SK-N-SH (cell line): ENCODE measurements at regions not wholly inside any gene's neighbourhood (a gene's known extent, or its start where the extent isn't known, plus 50 kb on each side); places are given as distances from the start of the nearest gene placed in this dataset.

Experiments used
- CTCF ChIA-PET: fragments of 300-600, 350-600 bp; formaldehyde crosslinking; extraction: SDS; loops from one replicate; lab custom pipeline; 2021; lab: Yijun Ruan, JAX
- POLR2A ChIA-PET: fragments of 350-600 bp; sonication (Branson Sonifier 250); formaldehyde crosslinking; extraction: SDS; loops from one replicate; lab custom pipeline; 2020; ENCODE audit warnings: antibody characterized with exemption, inconsistent platforms; lab: Yijun Ruan, JAX
- DNase-seq: peaks from one replicate; pipeline ENCODE4 v3.0.0; 2012
- H2AFZ ChIP-seq: fragments of 200-600 bp; sonication (generic); 2 replicates; pipeline ENCODE4 v1.8.1; 2016; ENCODE audit warnings: antibody characterized with exemption, mild to moderate bottlenecking, low read depth
- H3F3A ChIP-seq: fragments of 200-600 bp; sonication (generic); replicated peaks from 2 replicates; pipeline ENCODE3; 2016; ENCODE audit warnings: antibody characterized with exemption, mild to moderate bottlenecking; ENCODE audit not compliant: insufficient read depth
- H3K27ac ChIP-seq, 2 experiments: fragments of 200-500 bp in 1 of 2; fragments of 200-600 bp in 1 of 2; sonication (Bioruptor generic) in 1 of 2; sonication (generic), shearing (Covaris generic) in 1 of 2; 2 replicates each; pipeline versions ENCODE4 v1.5.1 to v1.6.1; 2014 to 2016; ENCODE audit warnings: low read depth in 2 of 2, inconsistent platforms in 1 of 2, low read length in 1 of 2, mild to moderate bottlenecking in 1 of 2, mixed read lengths in 1 of 2
- H3K27me3 ChIP-seq: fragments of 200-600 bp; sonication (generic), shearing (Covaris generic); 2 replicates; pipeline ENCODE4 v1.6.1; 2016; ENCODE audit warnings: mixed run types; ENCODE audit not compliant: insufficient read depth
- H3K36me3 ChIP-seq, 2 experiments: fragments of 200-500 bp in 1 of 2; fragments of 200-600 bp in 1 of 2; sonication (Bioruptor generic) in 1 of 2; sonication (generic) in 1 of 2; replicated peaks in 1 of 2; 2 replicates each; pipeline versions ENCODE3 to v1.5.1; 2014 to 2016; ENCODE audit warnings: low read length in 1 of 2, mild to moderate bottlenecking in 1 of 2; ENCODE audit not compliant: insufficient read depth in 2 of 2, control insufficient read depth in 1 of 2
- H3K4me1 ChIP-seq, 2 experiments: fragments of 200-500 bp in 1 of 2; fragments of 200-600 bp in 1 of 2; sonication (Bioruptor generic) in 1 of 2; sonication (generic), shearing (Covaris generic) in 1 of 2; 2 replicates each; pipeline versions ENCODE4 v1.5.1 to v1.6.1; 2014 to 2016; ENCODE audit warnings: low read depth in 1 of 2, low read length in 1 of 2, mixed run types in 1 of 2; ENCODE audit not compliant: insufficient read depth in 2 of 2, control insufficient read depth in 1 of 2
- H3K4me2 ChIP-seq: fragments of 200-600 bp; sonication (generic), shearing (Covaris generic); 2 replicates; pipeline ENCODE4 v1.6.1; 2017; ENCODE audit warnings: mixed run types
- H3K4me3 ChIP-seq, 2 experiments: fragments of 200-500 bp in 1 of 2; fragments of 200-600 bp in 1 of 2; sonication (Bioruptor generic) in 1 of 2; sonication (generic), shearing (Covaris generic) in 1 of 2; 2 replicates each; pipeline versions ENCODE4 v1.5.1 to v1.8.1; 2014 to 2016; ENCODE audit warnings: low read depth in 2 of 2, inconsistent platforms in 1 of 2, low read length in 1 of 2, mild to moderate bottlenecking in 1 of 2, mixed read lengths in 1 of 2, moderate library complexity in 1 of 2
- H3K79me2 ChIP-seq: fragments of 200-600 bp; sonication (generic); 2 replicates; pipeline ENCODE4 v1.8.1; 2017; ENCODE audit warnings: mild to moderate bottlenecking; ENCODE audit not compliant: insufficient read depth
- H3K9ac ChIP-seq: fragments of 200-600 bp; sonication (generic); 2 replicates; pipeline ENCODE4 v1.6.1; 2017; ENCODE audit warnings: mixed run types
- H3K9me2 ChIP-seq: fragments of 200-600 bp; sonication (generic); 2 replicates; pipeline ENCODE4 v1.6.1; 2017; ENCODE audit warnings: mixed run types
- H3K9me3 ChIP-seq: fragments of 200-600 bp; sonication (generic); 2 replicates; pipeline ENCODE4 v1.6.1; 2017; ENCODE audit warnings: mixed run types, mild to moderate bottlenecking, moderate library complexity
- H4K20me1 ChIP-seq: fragments of 200-600 bp; sonication (generic); 2 replicates; pipeline ENCODE4 v1.6.1; 2017; ENCODE audit warnings: mild to moderate bottlenecking, mixed run types; ENCODE audit not compliant: insufficient read depth
- GABPA ChIP-seq: IDR thresholded peaks from 2 replicates; pipeline ENCODE4 v1.4.0; 2012; ENCODE audit warnings: low read depth, mild to moderate bottlenecking
- IRF3 ChIP-seq: fragments of 150-350 bp; IDR thresholded peaks from 2 replicates; pipeline ENCODE4 v1.6.1; 2016; ENCODE audit warnings: mild to moderate bottlenecking, low read depth, low read length
- MAX ChIP-seq: IDR thresholded peaks from 2 replicates; pipeline ENCODE4 v1.4.0; 2012; ENCODE audit warnings: low read depth
- MXI1 ChIP-seq: IDR thresholded peaks from 2 replicates; pipeline ENCODE4 v1.6.1; 2012; ENCODE audit warnings: mild to moderate bottlenecking, low read depth, low read length, improper control_type of control experiment
- NRF1 ChIP-seq: IDR thresholded peaks from 2 replicates; pipeline ENCODE4 v1.6.1; 2012; ENCODE audit warnings: low read depth, mild to moderate bottlenecking, low read length
- PBX3 ChIP-seq: IDR thresholded peaks from 2 replicates; pipeline ENCODE4; 2012
- RAD21 ChIP-seq: IDR thresholded peaks from 2 replicates; pipeline ENCODE4 v1.6.1; 2012; ENCODE audit warnings: mild to moderate bottlenecking, low read length
- RXRA ChIP-seq: IDR thresholded peaks from 2 replicates; pipeline ENCODE4 v1.4.0; 2012; ENCODE audit warnings: low read depth, mild to moderate bottlenecking, borderline replicate concordance
- SIN3A ChIP-seq: IDR thresholded peaks from 2 replicates; pipeline ENCODE4 v1.6.1; 2012; ENCODE audit warnings: low read depth, mild to moderate bottlenecking, low read length, moderate library complexity, borderline replicate concordance
- TAF1 ChIP-seq: IDR thresholded peaks from 2 replicates; pipeline ENCODE4 v1.6.1; 2012; ENCODE audit warnings: low read depth, mild to moderate bottlenecking, low read length, moderate library complexity, borderline replicate concordance
- USF1 ChIP-seq: IDR thresholded peaks from 2 replicates; pipeline ENCODE4 v1.4.0; 2012; ENCODE audit warnings: low read depth, borderline replicate concordance
- USF2 ChIP-seq: fragments of 150-350 bp; IDR thresholded peaks from 2 replicates; pipeline ENCODE4 v1.6.1; 2017; ENCODE audit warnings: antibody characterized with exemption, low read length, low read depth, borderline replicate concordance
- ZBTB33 ChIP-seq: IDR thresholded peaks from 2 replicates; pipeline ENCODE4 v1.4.0; 2012; ENCODE audit warnings: low read depth, borderline replicate concordance
- WGBS: methylation state at CpG from one replicate; pipeline ENCODE4 v1.1.6; 2017; ENCODE audit warnings: low lambda C conversion rate; 5-methylcytosine and 5-hydroxymethylcytosine counted together

- no peak overlapping the region for H3K27ac ChIP-seq
- POLR2A ChIA-PET: no interaction called here
- H3K79me2 ChIP-seq: no peaks in the 10 kb centered on the region
- H2AFZ ChIP-seq: no peak overlapping the region
- no peaks in the 10 kb centered on the region for H4K20me1 ChIP-seq
- no peaks in the 10 kb centered on the region for H3K9me3 ChIP-seq
- CTCF ChIA-PET: no interaction called here
- H3K36me3 ChIP-seq: no peaks in the 10 kb centered on the region
- no peaks in the 10 kb centered on the region for H3K27me3 ChIP-seq
- 9% methylated on average over 8 of the region's 8 CpGs for whole genome bisulfite sequencing
- DNase-seq: no peak
- no peak overlapping the region for H3K4me2 ChIP-seq
- no peak overlapping the region for H3K4me3 ChIP-seq
- H3K9me2 ChIP-seq: no peaks in the 10 kb centered on the region
- no peak overlapping the region for H3K9ac ChIP-seq
- no peaks in the 10 kb centered on the region for H3K4me1 ChIP-seq
- TF ChIP-seq MAX: no peak
- TF ChIP-seq NRF1: no peak
- TF ChIP-seq RAD21: no peak
- no peak for TF ChIP-seq RXRA
- TF ChIP-seq USF2: no peak
- TF ChIP-seq USF1: no peak
- no peak for TF ChIP-seq IRF3
- no peak for TF ChIP-seq ZBTB33
- TF ChIP-seq MXI1: no peak
- no peak for TF ChIP-seq SIN3A
- no peak for TF ChIP-seq TAF1
- no peak for TF ChIP-seq GABPA
- TF ChIP-seq PBX3: no peak
- H3F3A ChIP-seq: no peaks in the 10 kb centered on the region
Observed at GRCh38 chr18:73087282-73087977, 219.6 kb upstream of the NETO1 start.
